SK-N-SH (cell line): ENCODE measurements at regions not wholly inside any gene's neighbourhood (a gene's known extent, or its start where the extent isn't known, plus 50 kb on each side); places are given as distances from the start of the nearest gene placed in this dataset.

Experiments
- CTCF ChIA-PET: fragments of 300-600, 350-600 bp; formaldehyde crosslinking; extraction: SDS; loops from one replicate; lab custom pipeline; 2021; lab: Yijun Ruan, JAX
- POLR2A ChIA-PET: fragments of 350-600 bp; sonication (Branson Sonifier 250); formaldehyde crosslinking; extraction: SDS; loops from one replicate; lab custom pipeline; 2020; ENCODE audit warnings: antibody characterized with exemption, inconsistent platforms; lab: Yijun Ruan, JAX
- DNase-seq: peaks from one replicate; pipeline ENCODE4 v3.0.0; 2012
- H2AFZ ChIP-seq: fragments of 200-600 bp; sonication (generic); 2 replicates; pipeline ENCODE4 v1.8.1; 2016; ENCODE audit warnings: antibody characterized with exemption, mild to moderate bottlenecking, low read depth
- H3F3A ChIP-seq: fragments of 200-600 bp; sonication (generic); replicated peaks from 2 replicates; pipeline ENCODE3; 2016; ENCODE audit warnings: antibody characterized with exemption, mild to moderate bottlenecking; ENCODE audit not compliant: insufficient read depth
- H3K27ac ChIP-seq, 2 experiments: fragments of 200-500 bp in 1 of 2; fragments of 200-600 bp in 1 of 2; sonication (Bioruptor generic) in 1 of 2; sonication (generic), shearing (Covaris generic) in 1 of 2; 2 replicates each; pipeline versions ENCODE4 v1.5.1 to v1.6.1; 2014 to 2016; ENCODE audit warnings: low read depth in 2 of 2, inconsistent platforms in 1 of 2, low read length in 1 of 2, mild to moderate bottlenecking in 1 of 2, mixed read lengths in 1 of 2
- H3K27me3 ChIP-seq: fragments of 200-600 bp; sonication (generic), shearing (Covaris generic); 2 replicates; pipeline ENCODE4 v1.6.1; 2016; ENCODE audit warnings: mixed run types; ENCODE audit not compliant: insufficient read depth
- H3K36me3 ChIP-seq, 2 experiments: fragments of 200-500 bp in 1 of 2; fragments of 200-600 bp in 1 of 2; sonication (Bioruptor generic) in 1 of 2; sonication (generic) in 1 of 2; replicated peaks in 1 of 2; 2 replicates each; pipeline versions ENCODE3 to v1.5.1; 2014 to 2016; ENCODE audit warnings: low read length in 1 of 2, mild to moderate bottlenecking in 1 of 2; ENCODE audit not compliant: insufficient read depth in 2 of 2, control insufficient read depth in 1 of 2
- H3K4me1 ChIP-seq, 2 experiments: fragments of 200-500 bp in 1 of 2; fragments of 200-600 bp in 1 of 2; sonication (Bioruptor generic) in 1 of 2; sonication (generic), shearing (Covaris generic) in 1 of 2; 2 replicates each; pipeline versions ENCODE4 v1.5.1 to v1.6.1; 2014 to 2016; ENCODE audit warnings: low read depth in 1 of 2, low read length in 1 of 2, mixed run types in 1 of 2; ENCODE audit not compliant: insufficient read depth in 2 of 2, control insufficient read depth in 1 of 2
- H3K4me2 ChIP-seq: fragments of 200-600 bp; sonication (generic), shearing (Covaris generic); 2 replicates; pipeline ENCODE4 v1.6.1; 2017; ENCODE audit warnings: mixed run types
- H3K4me3 ChIP-seq, 2 experiments: fragments of 200-500 bp in 1 of 2; fragments of 200-600 bp in 1 of 2; sonication (Bioruptor generic) in 1 of 2; sonication (generic), shearing (Covaris generic) in 1 of 2; 2 replicates each; pipeline versions ENCODE4 v1.5.1 to v1.8.1; 2014 to 2016; ENCODE audit warnings: low read depth in 2 of 2, inconsistent platforms in 1 of 2, low read length in 1 of 2, mild to moderate bottlenecking in 1 of 2, mixed read lengths in 1 of 2, moderate library complexity in 1 of 2
- H3K79me2 ChIP-seq: fragments of 200-600 bp; sonication (generic); 2 replicates; pipeline ENCODE4 v1.8.1; 2017; ENCODE audit warnings: mild to moderate bottlenecking; ENCODE audit not compliant: insufficient read depth
- H3K9ac ChIP-seq: fragments of 200-600 bp; sonication (generic); 2 replicates; pipeline ENCODE4 v1.6.1; 2017; ENCODE audit warnings: mixed run types
- H3K9me2 ChIP-seq: fragments of 200-600 bp; sonication (generic); 2 replicates; pipeline ENCODE4 v1.6.1; 2017; ENCODE audit warnings: mixed run types
- H3K9me3 ChIP-seq: fragments of 200-600 bp; sonication (generic); 2 replicates; pipeline ENCODE4 v1.6.1; 2017; ENCODE audit warnings: mixed run types, mild to moderate bottlenecking, moderate library complexity
- H4K20me1 ChIP-seq: fragments of 200-600 bp; sonication (generic); 2 replicates; pipeline ENCODE4 v1.6.1; 2017; ENCODE audit warnings: mild to moderate bottlenecking, mixed run types; ENCODE audit not compliant: insufficient read depth
- CHD2 ChIP-seq: fragments of 150-350 bp; IDR thresholded peaks from 2 replicates; pipeline ENCODE4 v1.6.1; 2018; ENCODE audit warnings: low read length; ENCODE audit not compliant: partially characterized antibody
- EP300 ChIP-seq, 2 experiments: IDR thresholded peaks; 2 replicates each; pipeline versions ENCODE4 v1.4.0 to v1.6.1; 2012; ENCODE audit warnings: borderline replicate concordance in 1 of 2, low read depth in 1 of 2, low read length in 1 of 2
- FOSL2 ChIP-seq: IDR thresholded peaks from 2 replicates; pipeline ENCODE4 v1.4.0; 2012; ENCODE audit warnings: low read depth, mild to moderate bottlenecking, moderate library complexity, borderline replicate concordance
- FOXJ3 ChIP-seq: sonication (generic); formaldehyde crosslinking; IDR thresholded peaks from 2 replicates; pipeline ENCODE4 v1.5.1; 2020; ENCODE audit warnings: mild to moderate bottlenecking, missing genetic modification reagents
- GABPA ChIP-seq: IDR thresholded peaks from 2 replicates; pipeline ENCODE4 v1.4.0; 2012; ENCODE audit warnings: low read depth, mild to moderate bottlenecking
- JUND ChIP-seq: IDR thresholded peaks from 2 replicates; pipeline ENCODE4 v1.4.0; 2012
- MXI1 ChIP-seq: IDR thresholded peaks from 2 replicates; pipeline ENCODE4 v1.6.1; 2012; ENCODE audit warnings: mild to moderate bottlenecking, low read depth, low read length, improper control_type of control experiment
- NFIC ChIP-seq: IDR thresholded peaks from 2 replicates; pipeline ENCODE4 v1.4.0; 2012; ENCODE audit warnings: borderline replicate concordance
- RCOR1 ChIP-seq: fragments of 150-350 bp; IDR thresholded peaks from 2 replicates; pipeline ENCODE4 v1.6.1; 2017; ENCODE audit warnings: antibody characterized with exemption, low read length
- RXRA ChIP-seq: IDR thresholded peaks from 2 replicates; pipeline ENCODE4 v1.4.0; 2012; ENCODE audit warnings: low read depth, mild to moderate bottlenecking, borderline replicate concordance
- SIN3A ChIP-seq: IDR thresholded peaks from 2 replicates; pipeline ENCODE4 v1.6.1; 2012; ENCODE audit warnings: low read depth, mild to moderate bottlenecking, low read length, moderate library complexity, borderline replicate concordance
- TAF1 ChIP-seq: IDR thresholded peaks from 2 replicates; pipeline ENCODE4 v1.6.1; 2012; ENCODE audit warnings: low read depth, mild to moderate bottlenecking, low read length, moderate library complexity, borderline replicate concordance
- TCF12 ChIP-seq: IDR thresholded peaks from 2 replicates; pipeline ENCODE4 v1.4.0; 2012
- YY1 ChIP-seq: IDR thresholded peaks from 2 replicates; pipeline ENCODE4 v1.4.0; 2012; ENCODE audit warnings: low read depth, mild to moderate bottlenecking
- WGBS: methylation state at CpG from one replicate; pipeline ENCODE4 v1.1.6; 2017; ENCODE audit warnings: low lambda C conversion rate; 5-methylcytosine and 5-hydroxymethylcytosine counted together
- TF ChIP-seq, protein P1 (sequence below): fragments of 200-600 bp; sonication (generic); IDR thresholded peaks from 2 replicates; pipeline ENCODE4 v1.6.1; 2017; ENCODE audit warnings: antibody characterized with exemption, mild to moderate bottlenecking, moderate library complexity
- TF ChIP-seq, protein P2 (sequence below): IDR thresholded peaks from 2 replicates; pipeline ENCODE4; 2012
- TF ChIP-seq, protein P3 (sequence below): fragments of 150-350 bp; IDR thresholded peaks from 2 replicates; pipeline ENCODE4 v1.6.1; 2016; ENCODE audit warnings: mild to moderate bottlenecking, low read depth, low read length
- TF ChIP-seq, protein P4 (sequence below): IDR thresholded peaks from 2 replicates; pipeline ENCODE4 v1.4.0; 2012; ENCODE audit warnings: low read depth, borderline replicate concordance
- TF ChIP-seq, protein P5 (sequence below): IDR thresholded peaks from 2 replicates; pipeline ENCODE4 v1.4.0; 2012; ENCODE audit warnings: low read depth

DNA sequence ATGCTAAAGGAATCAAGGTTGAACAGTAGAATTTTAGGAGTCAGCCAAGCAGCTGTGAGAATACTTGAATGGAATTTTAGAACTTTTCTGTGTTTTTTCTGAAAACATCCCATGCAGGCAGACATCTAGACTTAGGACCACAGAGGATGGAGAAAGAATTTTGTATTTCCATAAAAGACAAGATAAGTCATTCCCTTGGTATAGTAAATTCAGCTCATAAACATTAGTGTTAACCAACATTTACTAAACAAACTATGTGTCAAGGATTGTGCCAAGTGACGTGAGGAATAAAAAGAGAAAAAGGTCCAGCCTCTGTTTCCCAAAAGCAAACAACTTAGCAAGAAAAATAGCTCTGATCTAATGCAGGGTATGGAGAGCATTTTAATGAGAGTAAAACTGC is 210.2 kb upstream of the NR5A2 start:
- no peaks in the 10 kb centered on the region for H3K9me3 ChIP-seq
- CTCF ChIA-PET, result interaction anchor here (0.6 kb wide), 1 partner anchor 87 kb away, joined by 3 read pairs; no protein-coding TSS in a partner anchor
- no peaks in the 10 kb centered on the region for H3K79me2 ChIP-seq

More for the DNA sequence above, 210.2 kb upstream of the NR5A2 start:
- Histone ChIP-seq H3K27ac (no peak overlapping the region), H3K4me1 (no peaks in the 10 kb centered on the region), H3K4me3 (no peak overlapping the region), H3K4me2 (no peak overlapping the region), H3F3A (no peaks in the 10 kb centered on the region), H3K36me3 (no peaks in the 10 kb centered on the region), H2AFZ (no peak overlapping the region), H3K9ac (no peak overlapping the region), H3K27me3 (no peaks in the 10 kb centered on the region), H3K9me2 (no peaks in the 10 kb centered on the region), H4K20me1 (no peaks in the 10 kb centered on the region)
- POLR2A ChIA-PET, result no interaction called here
- 27% methylated on average over 1 of the region's 1 CpG for WGBS
- no peak for TF ChIP-seq FOXJ3 (CRISPR knock-in tag)
- TF ChIP-seq EP300 (IDR thresholded peaks at IDR 0.05; ENCODE audit: borderline replicate concordance in 1 of 2, low read depth in 1 of 2, low read length in 1 of 2), result no peak
- no peak for TF ChIP-seq MXI1
- TF ChIP-seq, protein P1, sequence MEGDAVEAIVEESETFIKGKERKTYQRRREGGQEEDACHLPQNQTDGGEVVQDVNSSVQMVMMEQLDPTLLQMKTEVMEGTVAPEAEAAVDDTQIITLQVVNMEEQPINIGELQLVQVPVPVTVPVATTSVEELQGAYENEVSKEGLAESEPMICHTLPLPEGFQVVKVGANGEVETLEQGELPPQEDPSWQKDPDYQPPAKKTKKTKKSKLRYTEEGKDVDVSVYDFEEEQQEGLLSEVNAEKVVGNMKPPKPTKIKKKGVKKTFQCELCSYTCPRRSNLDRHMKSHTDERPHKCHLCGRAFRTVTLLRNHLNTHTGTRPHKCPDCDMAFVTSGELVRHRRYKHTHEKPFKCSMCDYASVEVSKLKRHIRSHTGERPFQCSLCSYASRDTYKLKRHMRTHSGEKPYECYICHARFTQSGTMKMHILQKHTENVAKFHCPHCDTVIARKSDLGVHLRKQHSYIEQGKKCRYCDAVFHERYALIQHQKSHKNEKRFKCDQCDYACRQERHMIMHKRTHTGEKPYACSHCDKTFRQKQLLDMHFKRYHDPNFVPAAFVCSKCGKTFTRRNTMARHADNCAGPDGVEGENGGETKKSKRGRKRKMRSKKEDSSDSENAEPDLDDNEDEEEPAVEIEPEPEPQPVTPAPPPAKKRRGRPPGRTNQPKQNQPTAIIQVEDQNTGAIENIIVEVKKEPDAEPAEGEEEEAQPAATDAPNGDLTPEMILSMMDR, result no peak
- TF ChIP-seq FOSL2, result no peak
- no peak for TF ChIP-seq SIN3A
- TF ChIP-seq, protein P2, sequence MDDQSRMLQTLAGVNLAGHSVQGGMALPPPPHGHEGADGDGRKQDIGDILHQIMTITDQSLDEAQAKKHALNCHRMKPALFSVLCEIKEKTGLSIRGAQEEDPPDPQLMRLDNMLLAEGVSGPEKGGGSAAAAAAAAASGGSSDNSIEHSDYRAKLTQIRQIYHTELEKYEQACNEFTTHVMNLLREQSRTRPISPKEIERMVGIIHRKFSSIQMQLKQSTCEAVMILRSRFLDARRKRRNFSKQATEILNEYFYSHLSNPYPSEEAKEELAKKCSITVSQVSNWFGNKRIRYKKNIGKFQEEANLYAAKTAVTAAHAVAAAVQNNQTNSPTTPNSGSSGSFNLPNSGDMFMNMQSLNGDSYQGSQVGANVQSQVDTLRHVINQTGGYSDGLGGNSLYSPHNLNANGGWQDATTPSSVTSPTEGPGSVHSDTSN, result no peak
- no peak for TF ChIP-seq GABPA
- no peak for TF ChIP-seq NFIC
- TF ChIP-seq RCOR1, result no peak
- TF ChIP-seq, protein P3, sequence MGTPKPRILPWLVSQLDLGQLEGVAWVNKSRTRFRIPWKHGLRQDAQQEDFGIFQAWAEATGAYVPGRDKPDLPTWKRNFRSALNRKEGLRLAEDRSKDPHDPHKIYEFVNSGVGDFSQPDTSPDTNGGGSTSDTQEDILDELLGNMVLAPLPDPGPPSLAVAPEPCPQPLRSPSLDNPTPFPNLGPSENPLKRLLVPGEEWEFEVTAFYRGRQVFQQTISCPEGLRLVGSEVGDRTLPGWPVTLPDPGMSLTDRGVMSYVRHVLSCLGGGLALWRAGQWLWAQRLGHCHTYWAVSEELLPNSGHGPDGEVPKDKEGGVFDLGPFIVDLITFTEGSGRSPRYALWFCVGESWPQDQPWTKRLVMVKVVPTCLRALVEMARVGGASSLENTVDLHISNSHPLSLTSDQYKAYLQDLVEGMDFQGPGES, result no peak
- no peak for TF ChIP-seq RXRA
- TF ChIP-seq CHD2, result no peak
- TF ChIP-seq, protein P4, sequence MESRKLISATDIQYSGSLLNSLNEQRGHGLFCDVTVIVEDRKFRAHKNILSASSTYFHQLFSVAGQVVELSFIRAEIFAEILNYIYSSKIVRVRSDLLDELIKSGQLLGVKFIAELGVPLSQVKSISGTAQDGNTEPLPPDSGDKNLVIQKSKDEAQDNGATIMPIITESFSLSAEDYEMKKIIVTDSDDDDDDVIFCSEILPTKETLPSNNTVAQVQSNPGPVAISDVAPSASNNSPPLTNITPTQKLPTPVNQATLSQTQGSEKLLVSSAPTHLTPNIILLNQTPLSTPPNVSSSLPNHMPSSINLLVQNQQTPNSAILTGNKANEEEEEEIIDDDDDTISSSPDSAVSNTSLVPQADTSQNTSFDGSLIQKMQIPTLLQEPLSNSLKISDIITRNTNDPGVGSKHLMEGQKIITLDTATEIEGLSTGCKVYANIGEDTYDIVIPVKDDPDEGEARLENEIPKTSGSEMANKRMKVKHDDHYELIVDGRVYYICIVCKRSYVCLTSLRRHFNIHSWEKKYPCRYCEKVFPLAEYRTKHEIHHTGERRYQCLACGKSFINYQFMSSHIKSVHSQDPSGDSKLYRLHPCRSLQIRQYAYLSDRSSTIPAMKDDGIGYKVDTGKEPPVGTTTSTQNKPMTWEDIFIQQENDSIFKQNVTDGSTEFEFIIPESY, result no peak
- no peak for TF ChIP-seq TAF1
- TF ChIP-seq, protein P5, sequence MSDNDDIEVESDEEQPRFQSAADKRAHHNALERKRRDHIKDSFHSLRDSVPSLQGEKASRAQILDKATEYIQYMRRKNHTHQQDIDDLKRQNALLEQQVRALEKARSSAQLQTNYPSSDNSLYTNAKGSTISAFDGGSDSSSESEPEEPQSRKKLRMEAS, result no peak
- TF ChIP-seq YY1, result no peak
- no peak for TF ChIP-seq JUND
- TF ChIP-seq TCF12, result no peak
- DNase-seq, result no peak
